Right kidney (tissue), 1 donor: ENCODE measurements at regions not wholly inside any gene's neighbourhood (a gene's known extent, or its start where the extent isn't known, plus 50 kb on each side); places are given as distances from the start of the nearest gene placed in this dataset.

Experiments
- DNase-seq: peaks from one replicate; pipeline ENCODE4 v3.0.0-alpha.2; 2016

- no peak for DNase-seq
Observed at GRCh38 chr10:109191341-109191740, 732.0 kb downstream of the XPNPEP1 start.

DNA sequence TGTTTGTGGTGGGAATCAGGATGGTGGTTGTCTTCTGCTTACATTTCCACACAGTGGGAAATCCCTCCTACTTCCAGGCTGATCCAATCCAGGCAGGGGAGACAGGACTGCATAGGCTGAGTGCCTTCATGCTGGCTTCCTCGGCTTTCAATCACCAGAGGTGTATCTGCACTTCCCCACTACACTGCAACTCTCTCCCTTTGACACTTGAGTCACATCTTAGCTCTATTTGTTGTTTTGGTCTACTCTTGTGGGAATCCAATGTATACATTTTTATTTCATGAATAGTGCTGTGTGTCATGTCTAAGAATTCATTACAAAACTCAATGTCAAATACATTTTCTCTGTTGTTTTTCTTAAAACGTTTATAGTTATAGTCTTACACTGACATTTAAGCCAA lies 735.6 kb downstream of the XPNPEP1 start:
- no peak for DNase-seq

DNA sequence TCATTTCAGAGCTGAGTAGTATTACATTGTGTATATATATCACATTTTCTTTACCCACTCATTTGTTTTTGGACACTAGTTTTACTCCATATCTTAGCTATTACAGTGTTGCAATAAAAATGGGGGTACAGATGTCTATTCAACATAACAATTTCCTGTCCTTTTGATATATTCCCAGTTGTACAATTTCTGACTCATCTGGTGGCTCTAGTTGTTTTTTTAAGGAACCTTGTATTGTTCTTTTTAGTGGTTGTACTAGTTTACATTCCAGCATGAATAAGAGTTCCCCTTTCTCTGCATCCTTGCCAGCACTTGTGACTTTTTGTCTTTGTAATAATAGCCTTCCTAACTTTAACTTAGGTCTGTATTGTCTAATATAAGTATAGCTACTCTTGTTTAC lies 739.9 kb downstream of the XPNPEP1 start:
- DNase-seq: no peak

GRCh38 chr10:109178591-109178990 lies 744.7 kb downstream of the XPNPEP1 start:
- no peak for DNase-seq

DNA sequence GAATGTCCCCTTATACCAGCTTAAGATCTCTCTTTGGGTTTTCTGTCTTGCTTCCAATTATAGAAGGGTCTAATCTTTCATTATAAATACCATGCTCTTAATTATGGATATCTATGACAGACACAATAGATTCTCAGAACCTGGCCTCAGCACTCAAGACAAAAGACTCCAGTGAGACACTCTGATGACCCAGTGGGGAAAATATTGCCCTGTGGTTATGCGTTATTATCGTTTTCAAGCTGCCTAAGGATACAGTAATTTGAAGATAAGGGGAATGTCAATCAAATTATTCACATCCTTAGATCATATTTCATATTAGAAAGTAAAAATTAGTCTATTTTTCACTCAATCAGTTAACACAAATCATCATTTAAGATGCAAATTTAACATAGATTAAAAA lies 748.8 kb downstream of the XPNPEP1 start:
- DNase-seq: no peak

DNA sequence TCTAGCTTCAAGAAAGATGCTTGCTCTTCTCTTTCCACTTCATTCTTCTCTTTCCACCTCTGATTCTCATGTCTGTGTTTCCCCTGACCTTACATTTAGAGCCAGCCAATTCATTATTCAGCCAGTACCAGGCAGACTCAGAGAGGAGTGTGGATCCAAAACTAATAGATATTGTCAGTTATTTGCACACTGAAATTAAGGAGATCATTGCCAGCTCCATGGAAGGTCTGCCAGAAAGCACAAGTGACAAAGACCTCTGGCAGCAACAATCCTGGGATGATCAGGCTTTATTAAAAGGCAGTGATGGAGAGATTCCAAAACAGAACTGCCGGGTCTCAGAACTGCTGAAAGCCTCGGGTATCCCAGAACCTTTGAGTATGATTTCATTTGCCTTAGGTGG lies 749.4 kb downstream of the XPNPEP1 start:
- DNase-seq: no peak

GRCh38 chr10:109173121-109173520 lies 750.2 kb downstream of the XPNPEP1 start:
- DNase-seq: no peak

DNA sequence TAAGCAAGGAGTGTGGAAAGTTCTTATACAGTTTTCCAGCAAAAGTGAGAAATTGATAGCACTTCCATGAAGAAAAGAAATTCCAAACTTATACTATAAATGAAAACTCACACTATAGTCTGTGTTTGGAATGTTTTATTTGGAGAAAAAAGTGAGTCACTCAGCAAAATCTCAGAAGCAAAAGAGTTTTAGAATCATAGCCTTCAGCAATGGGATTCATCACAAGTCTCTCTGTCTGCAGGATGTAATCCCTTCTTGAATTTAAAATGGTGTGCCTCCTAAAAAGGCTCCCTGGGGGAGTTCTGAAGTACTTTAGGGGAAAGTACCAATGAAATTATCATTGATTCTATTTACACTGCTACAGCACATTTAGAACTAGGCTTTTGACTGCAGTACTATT lies 756.4 kb downstream of the XPNPEP1 start:
- no peak for DNase-seq

GRCh38 chr10:109159351-109159750 lies 764.0 kb downstream of the XPNPEP1 start:
- DNase-seq: no peak

DNA sequence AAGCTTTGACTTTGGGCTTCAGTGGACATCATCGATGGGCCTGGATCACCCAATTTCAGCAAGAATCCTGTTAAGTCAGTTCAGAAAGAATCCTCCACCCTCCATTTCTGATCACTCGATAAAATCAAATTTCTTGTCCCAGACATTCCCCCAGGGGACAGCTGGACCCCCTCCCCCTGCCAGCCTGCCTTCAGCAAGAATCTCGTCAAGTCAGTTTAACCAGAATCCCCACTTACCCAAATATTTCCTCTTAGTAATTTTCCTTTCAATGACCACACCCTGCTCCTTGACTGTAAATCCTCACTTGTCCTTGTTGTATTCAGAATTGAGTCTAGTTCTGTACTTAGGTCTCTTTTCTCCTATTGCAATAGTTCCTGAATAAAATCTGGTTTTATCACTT lies 766.9 kb downstream of the XPNPEP1 start:
- DNase-seq: no peak

DNA sequence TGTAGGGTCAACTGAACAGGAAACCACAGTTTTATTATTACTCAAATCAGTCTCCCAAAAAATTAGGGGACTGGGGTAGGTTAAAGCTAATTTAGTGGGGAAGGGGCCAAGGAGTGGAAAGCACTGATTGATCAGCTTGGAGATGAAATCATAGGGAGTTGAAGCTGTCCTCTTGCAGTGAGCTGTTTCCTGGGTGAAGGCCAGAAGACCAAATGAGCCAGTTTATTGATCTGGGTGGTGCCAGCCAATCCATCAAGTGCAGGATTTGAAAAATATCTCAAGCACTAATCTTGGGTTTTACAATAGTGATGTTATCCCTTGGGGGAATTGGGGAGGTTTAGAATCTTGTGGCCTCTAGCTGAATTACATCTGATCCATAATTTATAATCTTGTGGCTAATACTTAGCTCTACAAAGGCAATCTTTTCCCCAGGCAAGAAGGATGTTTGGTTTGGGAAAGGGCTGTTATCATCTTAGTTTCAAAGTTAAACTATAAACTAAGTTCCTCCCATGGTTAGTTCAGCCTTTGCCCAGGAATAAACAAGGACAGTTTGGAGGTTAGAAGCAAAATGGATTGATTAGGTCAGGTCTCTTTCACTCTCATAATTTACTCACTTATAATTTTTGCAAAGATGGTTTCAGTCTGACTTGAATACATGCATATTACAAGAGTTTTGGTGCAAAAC lies 773.5 kb downstream of the XPNPEP1 start:
- DNase-seq: no peak

GRCh38 chr10:109127363-109127762 lies 795.9 kb downstream of the XPNPEP1 start:
- DNase-seq: no peak

DNA sequence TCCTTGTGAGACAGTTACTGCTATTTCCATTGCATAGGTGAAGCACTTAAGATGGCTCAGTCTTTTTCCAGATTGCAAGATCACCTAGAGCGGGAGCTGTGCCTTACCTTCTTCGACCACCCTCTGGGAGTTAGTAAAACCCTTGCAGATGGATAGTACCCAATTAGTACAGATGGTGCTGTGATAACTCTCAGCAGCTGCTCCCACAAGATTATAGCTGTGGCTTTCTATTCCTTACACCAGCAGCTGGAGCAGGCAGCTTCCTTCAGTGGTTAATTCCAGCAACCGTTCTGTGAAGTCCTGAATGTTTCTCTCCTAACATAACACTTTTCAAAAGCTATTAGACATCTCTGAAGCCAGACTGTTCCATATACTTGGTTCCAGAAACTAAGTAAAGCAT lies 796.8 kb downstream of the XPNPEP1 start:
- DNase-seq: no peak

DNA sequence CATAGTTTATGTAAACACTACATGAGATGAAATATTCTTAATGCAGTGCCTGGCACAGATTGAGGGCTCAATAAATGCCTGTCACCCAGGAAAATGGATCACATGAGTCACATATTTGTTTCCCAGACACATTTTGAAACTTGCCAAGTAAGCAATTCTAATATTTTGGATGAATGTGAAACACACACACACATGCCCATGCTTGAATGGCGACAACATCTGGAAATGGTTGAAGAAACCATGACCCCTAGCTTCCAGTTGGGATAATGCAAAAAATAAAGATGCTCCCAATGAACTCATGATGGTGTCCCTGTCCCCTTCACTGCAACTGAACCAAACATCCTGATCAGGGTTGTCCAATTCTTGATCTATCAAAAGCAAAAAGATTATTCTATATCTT lies 797.3 kb downstream of the XPNPEP1 start:
- no peak for DNase-seq

GRCh38 chr10:109115179-109115578 lies 808.1 kb downstream of the XPNPEP1 start:
- no peak for DNase-seq

- no peak for DNase-seq
Observed at GRCh38 chr10:109114579-109114978, 808.7 kb downstream of the XPNPEP1 start.

DNA sequence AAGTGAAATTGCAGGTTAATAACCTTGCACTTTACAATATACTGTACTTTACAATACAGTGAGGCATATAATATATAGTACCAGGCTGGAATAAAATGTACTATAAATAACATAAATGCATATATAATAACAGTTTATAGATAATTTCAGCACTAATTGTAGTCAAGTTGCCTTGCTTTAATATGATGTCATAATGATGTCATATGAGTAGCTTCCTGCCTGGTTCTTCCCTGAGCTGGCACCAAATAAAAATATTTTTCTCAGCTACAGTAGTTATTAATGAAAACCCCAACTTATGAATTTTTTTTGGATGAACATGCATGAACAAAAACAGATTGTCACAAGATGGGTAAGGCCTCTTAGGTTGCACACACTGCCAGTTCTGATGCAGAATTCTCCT lies 816.7 kb downstream of the XPNPEP1 start:
- DNase-seq: no peak

DNA sequence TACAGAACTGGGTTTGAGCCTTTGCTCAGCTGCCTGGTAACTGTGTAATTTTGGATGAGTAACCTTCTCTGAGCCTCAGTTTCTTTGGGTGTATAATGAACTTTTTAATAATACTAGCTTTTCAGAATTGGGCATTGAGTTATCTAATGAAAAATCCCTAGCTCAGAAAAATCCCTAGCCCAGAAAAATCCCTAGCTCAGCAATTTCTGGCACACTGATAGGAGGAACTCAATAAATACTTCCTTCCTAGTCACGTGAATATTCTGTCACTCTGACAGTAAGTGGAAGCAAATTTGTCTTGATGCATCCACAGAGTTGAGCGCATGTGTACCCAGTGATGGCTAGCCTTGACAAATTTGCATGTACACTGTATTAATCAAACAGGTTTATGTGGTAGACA lies 817.6 kb downstream of the XPNPEP1 start:
- no peak for DNase-seq

DNA sequence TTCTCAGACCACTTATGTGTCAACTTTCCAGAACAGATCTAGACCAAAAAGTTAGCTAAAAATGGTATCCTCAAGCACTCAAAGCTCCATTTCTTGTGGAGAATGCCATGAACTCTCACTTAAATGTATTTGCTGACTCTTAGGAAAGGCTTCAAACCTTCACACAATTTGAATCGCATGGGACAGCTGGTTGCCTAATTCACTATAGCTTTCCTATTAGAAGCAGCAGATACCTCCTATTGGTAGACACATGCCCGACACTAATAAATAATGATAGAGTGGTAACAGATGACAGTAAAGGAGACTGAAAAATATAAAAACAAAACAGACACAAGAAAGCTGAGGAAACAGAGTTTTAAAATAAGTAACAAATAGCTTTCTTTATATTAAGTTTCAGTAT lies 818.5 kb downstream of the XPNPEP1 start:
- DNase-seq: no peak

GRCh38 chr10:109103278-109103677 lies 820.0 kb downstream of the XPNPEP1 start:
- DNase-seq: no peak

- DNase-seq: no peak
Observed at GRCh38 chr10:109089779-109090178, 833.5 kb downstream of the XPNPEP1 start.

DNA sequence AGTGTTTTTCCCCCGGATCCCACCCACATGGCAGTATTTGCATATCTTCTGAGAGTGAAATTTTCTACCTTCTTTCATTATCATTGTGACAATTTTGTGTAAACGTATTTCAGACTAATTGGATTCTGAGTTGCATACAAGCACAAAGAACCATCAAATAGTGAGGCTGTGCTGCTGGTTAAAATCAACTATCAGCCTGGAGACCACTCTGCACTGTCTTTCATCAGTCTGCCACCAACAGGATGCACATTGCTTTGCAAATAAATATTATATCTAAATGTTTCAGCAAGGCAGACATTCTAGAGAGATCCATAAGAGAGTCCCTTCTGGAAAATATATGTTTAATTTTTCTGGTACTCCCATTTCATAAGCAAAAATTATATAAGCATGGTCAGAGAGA lies 851.8 kb downstream of the XPNPEP1 start:
- no peak for DNase-seq

- DNase-seq: no peak
Observed at GRCh38 chr10:109070492-109070891, 852.8 kb downstream of the XPNPEP1 start.

DNA sequence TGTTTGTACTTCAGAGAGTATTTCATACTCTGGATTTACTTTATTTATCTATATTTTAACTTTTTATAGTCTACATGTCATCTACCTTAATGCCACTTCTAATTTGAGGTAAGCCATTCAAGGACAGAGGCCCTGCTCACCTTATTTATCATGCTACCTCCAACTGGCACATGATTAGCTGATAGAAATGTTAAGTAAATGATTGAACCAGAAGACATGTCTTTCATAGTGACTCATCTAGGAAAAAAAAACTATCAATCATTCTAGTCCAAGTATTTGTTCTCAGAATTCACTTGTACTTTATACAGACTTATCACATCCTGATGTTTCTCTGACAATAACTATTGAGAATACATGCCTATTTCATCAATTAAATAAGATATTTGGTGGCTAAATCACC lies 856.3 kb downstream of the XPNPEP1 start:
- DNase-seq: no peak

GRCh38 chr10:109065821-109066220 lies 857.5 kb downstream of the XPNPEP1 start:
- DNase-seq: no peak
